Loucy (cell line): ENCODE measurements at regions not wholly inside any gene's neighbourhood (a gene's known extent, or its start where the extent isn't known, plus 50 kb on each side); places are given as distances from the start of the nearest gene placed in this dataset.

ENCODE experiments used
- H2AFZ ChIP-seq: fragments of 200-600 bp; sonication (generic); 2 replicates; pipeline ENCODE4 v1.6.0; 2016; ENCODE audit warnings: antibody characterized with exemption, mild to moderate bottlenecking, low read length, moderate library complexity
- H3F3A ChIP-seq: fragments of 200-600 bp; 2 replicates; pipeline ENCODE4 v1.6.0; 2016; ENCODE audit warnings: antibody characterized with exemption, low read depth, mild to moderate bottlenecking
- H3K27me3 ChIP-seq: fragments of 200-600 bp; sonication (generic); 2 replicates; pipeline ENCODE4 v1.6.1; 2014; ENCODE audit warnings: low read length, mild to moderate bottlenecking; ENCODE audit not compliant: insufficient read depth, poor library complexity, severe bottlenecking
- H3K36me3 ChIP-seq: fragments of 200-600 bp; sonication (generic); 2 replicates; pipeline ENCODE4 v1.6.1; 2016; ENCODE audit warnings: low read length; ENCODE audit not compliant: insufficient read depth
- H3K4me1 ChIP-seq: fragments of 200-600 bp; sonication (generic); 2 replicates; pipeline ENCODE4 v1.5.1; 2014; ENCODE audit warnings: low read length, mild to moderate bottlenecking; ENCODE audit not compliant: insufficient read depth, poor library complexity, severe bottlenecking
- H3K4me2 ChIP-seq: fragments of 200-600 bp; sonication (generic); 2 replicates; pipeline ENCODE4 v1.6.0; 2014; ENCODE audit warnings: antibody characterized with exemption, low read length, low read depth, mild to moderate bottlenecking; ENCODE audit not compliant: poor library complexity, severe bottlenecking
- H3K4me3 ChIP-seq: fragments of 200-600 bp; sonication (generic); 2 replicates; pipeline ENCODE4 v1.5.1; 2014; ENCODE audit warnings: low read length, mild to moderate bottlenecking, mixed read lengths; ENCODE audit not compliant: poor library complexity, severe bottlenecking
- H3K79me2 ChIP-seq: fragments of 200-600 bp; sonication (generic); 2 replicates; pipeline ENCODE4 v1.6.1; 2014; ENCODE audit warnings: low read length; ENCODE audit not compliant: insufficient read depth
- H3K9ac ChIP-seq: fragments of 200-600 bp; sonication (generic); 2 replicates; pipeline ENCODE4 v1.6.0; 2014; ENCODE audit warnings: mild to moderate bottlenecking, low read depth, low read length, moderate library complexity; ENCODE audit not compliant: poor library complexity, severe bottlenecking
- H3K9me2 ChIP-seq: fragments of 200-600 bp; sonication (generic); replicated peaks from 2 replicates; pipeline ENCODE4 v1.6.1; 2016; ENCODE audit warnings: low read depth, low read length, mixed read lengths
- H3K9me3 ChIP-seq: fragments of 200-600 bp; sonication (generic); 2 replicates; pipeline ENCODE4 v1.6.1; 2014; ENCODE audit warnings: mild to moderate bottlenecking, antibody characterized with exemption, low read length, low read depth; ENCODE audit not compliant: insufficient read depth
- H4K20me1 ChIP-seq: fragments of 200-600 bp; sonication (generic); 2 replicates; pipeline ENCODE4 v1.6.0; 2014; ENCODE audit warnings: antibody characterized with exemption, low read length, mild to moderate bottlenecking; ENCODE audit not compliant: insufficient read depth, poor library complexity, severe bottlenecking
- EZH2phosphoT487 ChIP-seq: fragments of 200-600 bp; IDR thresholded peaks from 2 replicates; pipeline ENCODE4 v1.6.1; 2018; ENCODE audit warnings: antibody characterized with exemption, mild to moderate bottlenecking, moderate library complexity, borderline replicate concordance
- TF ChIP-seq, protein P1 (sequence below): fragments of 200-600 bp; sonication (generic); conservative IDR thresholded peaks from 2 replicates; pipeline ENCODE4 v1.5.1; 2014; ENCODE audit warnings: mild to moderate bottlenecking, antibody characterized with exemption, low read length

DNA sequence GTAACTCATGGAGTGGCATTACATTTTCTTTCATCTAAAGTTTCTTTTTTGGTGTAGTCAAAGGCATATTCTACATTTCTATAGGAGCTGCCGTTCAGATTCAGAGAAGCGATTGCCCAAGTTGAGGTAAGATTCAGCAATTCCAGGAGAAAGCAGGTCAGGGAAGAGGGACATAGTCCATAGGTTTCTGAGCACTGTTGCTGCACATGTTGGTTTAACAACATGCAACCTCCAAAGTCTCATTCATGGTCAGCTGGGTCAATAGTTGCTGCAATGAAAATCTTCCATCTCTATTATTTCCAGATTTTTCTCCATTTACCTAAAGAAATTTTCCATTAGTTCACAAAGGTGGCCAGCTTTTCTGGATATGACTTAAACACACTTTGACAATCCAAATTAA lies 682.3 kb upstream of the MAN1A1 start:
- Histone ChIP-seq H3K79me2 (no peaks in the 10 kb centered on the region), H3K4me2 (no peak overlapping the region), H3K9me3 (no peaks in the 10 kb centered on the region), H4K20me1 (no peaks in the 10 kb centered on the region), H3K9ac (no peak overlapping the region), H3K27me3 (no peaks in the 10 kb centered on the region), H3K4me3 (no peak overlapping the region), H3K36me3 (no peaks in the 10 kb centered on the region), H2AFZ (no peak overlapping the region), H3F3A (no peaks in the 10 kb centered on the region), H3K4me1 (no peaks in the 10 kb centered on the region), H3K9me2 (no peaks in the 10 kb centered on the region)
- no peak for TF ChIP-seq EZH2phosphoT487
- TF ChIP-seq, protein P1, sequence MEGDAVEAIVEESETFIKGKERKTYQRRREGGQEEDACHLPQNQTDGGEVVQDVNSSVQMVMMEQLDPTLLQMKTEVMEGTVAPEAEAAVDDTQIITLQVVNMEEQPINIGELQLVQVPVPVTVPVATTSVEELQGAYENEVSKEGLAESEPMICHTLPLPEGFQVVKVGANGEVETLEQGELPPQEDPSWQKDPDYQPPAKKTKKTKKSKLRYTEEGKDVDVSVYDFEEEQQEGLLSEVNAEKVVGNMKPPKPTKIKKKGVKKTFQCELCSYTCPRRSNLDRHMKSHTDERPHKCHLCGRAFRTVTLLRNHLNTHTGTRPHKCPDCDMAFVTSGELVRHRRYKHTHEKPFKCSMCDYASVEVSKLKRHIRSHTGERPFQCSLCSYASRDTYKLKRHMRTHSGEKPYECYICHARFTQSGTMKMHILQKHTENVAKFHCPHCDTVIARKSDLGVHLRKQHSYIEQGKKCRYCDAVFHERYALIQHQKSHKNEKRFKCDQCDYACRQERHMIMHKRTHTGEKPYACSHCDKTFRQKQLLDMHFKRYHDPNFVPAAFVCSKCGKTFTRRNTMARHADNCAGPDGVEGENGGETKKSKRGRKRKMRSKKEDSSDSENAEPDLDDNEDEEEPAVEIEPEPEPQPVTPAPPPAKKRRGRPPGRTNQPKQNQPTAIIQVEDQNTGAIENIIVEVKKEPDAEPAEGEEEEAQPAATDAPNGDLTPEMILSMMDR: no peak

DNA sequence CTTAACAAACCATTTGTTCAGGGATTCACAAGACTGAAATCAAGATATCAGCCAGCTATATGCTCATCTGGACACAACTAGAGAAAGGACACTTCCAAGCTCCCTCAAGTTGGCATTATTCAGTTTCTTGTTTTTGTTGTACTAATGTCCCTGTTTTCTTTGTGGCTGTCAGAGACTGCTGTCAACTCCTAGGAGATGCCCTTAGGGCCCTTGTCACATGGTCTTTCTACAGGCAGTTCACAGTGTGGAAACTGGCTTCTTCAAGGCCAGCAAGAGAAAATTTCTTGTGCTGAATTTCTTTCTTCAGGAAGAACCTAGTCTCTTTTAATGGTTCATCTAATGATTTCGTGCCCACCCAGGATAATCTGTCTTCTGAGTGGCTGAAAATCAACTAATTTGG lies 677.2 kb upstream of the MAN1A1 start:
- TF ChIP-seq EZH2phosphoT487: no peak
- TF ChIP-seq, protein P1: no peak
- Histone ChIP-seq H3F3A (no peaks in the 10 kb centered on the region), H3K9me2 (no peaks in the 10 kb centered on the region), H3K4me1 (no peaks in the 10 kb centered on the region), H2AFZ (no peak overlapping the region), H3K4me3 (no peak overlapping the region), H3K4me2 (no peak overlapping the region), H3K9me3 (no peaks in the 10 kb centered on the region), H3K9ac (no peak overlapping the region), H4K20me1 (no peaks in the 10 kb centered on the region), H3K36me3 (no peaks in the 10 kb centered on the region), H3K79me2 (no peaks in the 10 kb centered on the region), H3K27me3 (no peaks in the 10 kb centered on the region)

DNA sequence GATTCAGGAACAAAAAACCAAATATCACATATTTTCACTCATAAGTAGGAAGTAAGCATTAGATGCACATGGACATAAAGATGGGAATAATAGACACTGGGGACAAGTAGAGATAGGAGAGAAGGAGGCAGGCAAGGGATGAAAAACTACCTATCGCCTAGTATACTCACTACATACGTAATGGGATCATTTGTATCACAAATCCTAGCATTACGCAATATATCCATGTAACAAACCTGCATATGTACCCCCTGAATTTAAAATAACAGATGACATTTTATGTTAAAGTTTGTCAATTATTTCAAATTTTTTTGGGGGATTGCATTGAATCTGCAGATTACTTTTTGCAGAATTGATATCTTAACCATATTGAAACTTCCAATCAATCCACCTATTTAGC lies 660.5 kb upstream of the MAN1A1 start:
- H3K4me3 ChIP-seq: no peak overlapping the region
- no peaks in the 10 kb centered on the region for H3K79me2 ChIP-seq
- no peaks in the 10 kb centered on the region for H3K27me3 ChIP-seq
- no peaks in the 10 kb centered on the region for H3K9me2 ChIP-seq
- no peak for TF ChIP-seq EZH2phosphoT487
- TF ChIP-seq, protein P1: no peak
- H3K4me2 ChIP-seq: no peak overlapping the region
- no peaks in the 10 kb centered on the region for H3K9me3 ChIP-seq
- no peaks in the 10 kb centered on the region for H3K4me1 ChIP-seq
- H4K20me1 ChIP-seq: no peaks in the 10 kb centered on the region
- no peak overlapping the region for H3K9ac ChIP-seq
- H3K36me3 ChIP-seq: no peaks in the 10 kb centered on the region
- no peaks in the 10 kb centered on the region for H3F3A ChIP-seq
- H2AFZ ChIP-seq: no peak overlapping the region
